H9 (cell line): ENCODE measurements at regions not wholly inside any gene's neighbourhood (a gene's known extent, or its start where the extent isn't known, plus 50 kb on each side); places are given as distances from the start of the nearest gene placed in this dataset.
A peak's percentile ranks its signal among the peaks of the same experiment; 100 is the strongest.

Experiments used
- DNase-seq: peaks from one replicate; pipeline ENCODE4 v3.0.0-alpha.2; 2017
- H2AFZ ChIP-seq: one replicate; pipeline ENCODE4 v1.6.1; 2013; ENCODE audit warnings: mild to moderate bottlenecking, low read length, control low read depth, moderate library complexity
- H2AK5ac ChIP-seq: 2 replicates; pipeline ENCODE4 v1.6.1; 2013; ENCODE audit warnings: low read length, control low read depth, mixed read lengths; ENCODE audit not compliant: insufficient read length
- H2BK120ac ChIP-seq: one replicate; pipeline ENCODE4 v1.6.1; 2013; ENCODE audit warnings: low read depth, mild to moderate bottlenecking, low read length, control low read depth, inconsistent platforms; ENCODE audit not compliant: poor library complexity, severe bottlenecking
- H2BK12ac ChIP-seq: 2 replicates; pipeline ENCODE4 v1.6.1; 2013; ENCODE audit warnings: low read length, control low read depth, mixed read lengths, low read depth; ENCODE audit not compliant: insufficient read length
- H2BK15ac ChIP-seq: 2 replicates; pipeline ENCODE4 v1.6.1; 2013; ENCODE audit warnings: low read depth, low read length, control low read depth
- H2BK20ac ChIP-seq: one replicate; pipeline ENCODE4 v1.6.1; 2013; ENCODE audit warnings: low read depth, mild to moderate bottlenecking, low read length, control low read depth, inconsistent platforms; ENCODE audit not compliant: poor library complexity, severe bottlenecking
- H2BK5ac ChIP-seq: 2 replicates; pipeline ENCODE4 v1.6.1; 2013; ENCODE audit warnings: low read length, control low read depth, mixed read lengths; ENCODE audit not compliant: insufficient read length
- H3K14ac ChIP-seq: 2 replicates; pipeline ENCODE4 v1.6.1; 2013; ENCODE audit warnings: low read length, control low read depth; ENCODE audit not compliant: insufficient read depth
- H3K18ac ChIP-seq: 2 replicates; pipeline ENCODE4 v1.6.1; 2013; ENCODE audit warnings: low read depth, mild to moderate bottlenecking, mixed read lengths, low read length, control low read depth; ENCODE audit not compliant: insufficient read length
- H3K23ac ChIP-seq: 2 replicates; pipeline ENCODE4 v1.6.1; 2013; ENCODE audit warnings: low read length, control low read depth, mixed read lengths, low read depth; ENCODE audit not compliant: insufficient read length
- H3K23me2 ChIP-seq: 2 replicates; pipeline ENCODE4 v1.6.1; 2013; ENCODE audit warnings: low read depth, mild to moderate bottlenecking, mixed read lengths, low read length, control low read depth; ENCODE audit not compliant: insufficient read length, poor library complexity, severe bottlenecking
- H3K27ac ChIP-seq: 2 replicates; pipeline ENCODE4 v1.5.1; 2013; ENCODE audit warnings: low read length, control low read depth, mixed read lengths, low read depth; ENCODE audit not compliant: insufficient read length
- H3K27me3 ChIP-seq: 2 replicates; pipeline ENCODE4 v1.6.1; 2013; ENCODE audit warnings: low read length, control low read depth, inconsistent platforms; ENCODE audit not compliant: insufficient read depth
- H3K4ac ChIP-seq: 2 replicates; pipeline ENCODE4 v1.6.1; 2013; ENCODE audit warnings: low read depth, mild to moderate bottlenecking, control low read depth, inconsistent platforms, low read length, moderate library complexity
- H3K4me1 ChIP-seq: 2 replicates; pipeline ENCODE4 v1.6.1; 2013; ENCODE audit warnings: low read length, control low read depth, inconsistent platforms; ENCODE audit not compliant: insufficient read depth
- H3K4me2 ChIP-seq: 2 replicates; pipeline ENCODE4 v1.6.1; 2013; ENCODE audit warnings: low read length, control low read depth, mixed read lengths; ENCODE audit not compliant: insufficient read length, insufficient read depth
- H3K56ac ChIP-seq: 2 replicates; pipeline ENCODE4 v1.6.1; 2013; ENCODE audit warnings: low read depth, mild to moderate bottlenecking, mixed read lengths, low read length, control low read depth; ENCODE audit not compliant: insufficient read length
- H3K79me1 ChIP-seq: 2 replicates; pipeline ENCODE4 v1.6.1; 2013; ENCODE audit warnings: low read depth, mild to moderate bottlenecking, moderate library complexity, low read length, control low read depth, inconsistent platforms; ENCODE audit not compliant: insufficient read depth, poor library complexity, severe bottlenecking
- H3K79me2 ChIP-seq: 2 replicates; pipeline ENCODE4 v1.6.1; 2013; ENCODE audit warnings: low read length, control low read depth, inconsistent platforms; ENCODE audit not compliant: insufficient read depth
- H3K9ac ChIP-seq: 2 replicates; pipeline ENCODE4 v1.6.1; 2013; ENCODE audit warnings: low read length, control low read depth, mixed read lengths; ENCODE audit not compliant: insufficient read length; ENCODE audit errors: extremely low read depth
- H3K9me3 ChIP-seq: one replicate; pipeline ENCODE4 v1.6.1; 2013; ENCODE audit warnings: low read depth, low read length, inconsistent platforms; ENCODE audit not compliant: control insufficient read depth
- H3T11ph ChIP-seq: one replicate; pipeline ENCODE4 v1.6.1; 2013; ENCODE audit warnings: mild to moderate bottlenecking, low read length, control low read depth, inconsistent platforms
- H4K20me1 ChIP-seq: one replicate; pipeline ENCODE4 v1.6.1; 2013; ENCODE audit not compliant: control insufficient read depth, insufficient read length, insufficient read depth
- H4K5ac ChIP-seq: 2 replicates; pipeline ENCODE4 v1.6.1; 2013; ENCODE audit warnings: low read depth, mild to moderate bottlenecking, mixed read lengths, low read length, control low read depth; ENCODE audit not compliant: insufficient read length
- H4K8ac ChIP-seq: replicated peaks from 2 replicates; pipeline ENCODE4 v1.6.1; 2013; ENCODE audit warnings: low read length, control low read depth, mixed read lengths, low read depth; ENCODE audit not compliant: insufficient read length
- H4K91ac ChIP-seq: 2 replicates; pipeline ENCODE4 v1.6.1; 2013; ENCODE audit warnings: low read depth, mild to moderate bottlenecking, moderate library complexity, mixed read lengths, low read length, control low read depth; ENCODE audit not compliant: insufficient read length
- H3K27ac Mint-ChIP-seq, 3 experiments: 2 replicates in 2 of 3; 3 replicates in 1 of 3; pipeline ENCODE4 v1.8.0; 2020 to 2021; ENCODE audit warnings: mixed read lengths in 3 of 3, mild to moderate bottlenecking in 1 of 3, moderate library complexity in 1 of 3
- H3K27me3 Mint-ChIP-seq: 2 replicates; pipeline ENCODE4 v1.8.0; 2021; ENCODE audit warnings: low read depth, mild to moderate bottlenecking, moderate library complexity, mixed read lengths
- H3K36me3 Mint-ChIP-seq, 3 experiments: 2 replicates in 2 of 3; 3 replicates in 1 of 3; pipeline ENCODE4 v1.8.0; 2020 to 2021; ENCODE audit warnings: low read depth in 3 of 3, mixed read lengths in 3 of 3; ENCODE audit not compliant: insufficient read depth in 1 of 3
- H3K4me1 Mint-ChIP-seq, 2 experiments: 2 replicates each; pipeline ENCODE4 v1.8.0; 2020; ENCODE audit warnings: mixed read lengths in 2 of 2
- H3K4me3 Mint-ChIP-seq, 2 experiments: 2 replicates in 1 of 2; 3 replicates in 1 of 2; pipeline ENCODE4 v1.8.0; 2020 to 2021; ENCODE audit warnings: mild to moderate bottlenecking in 2 of 2, mixed read lengths in 2 of 2, moderate library complexity in 1 of 2
- H3K9me3 Mint-ChIP-seq, 2 experiments: 2 replicates in 1 of 2; 3 replicates in 1 of 2; pipeline ENCODE4 v1.8.0; 2020; ENCODE audit warnings: mild to moderate bottlenecking in 2 of 2, mixed read lengths in 2 of 2, moderate library complexity in 1 of 2
- WGBS: extraction: QIAGEN DNeasy Blood & Tissue Kit; methylation state at CpG from one replicate; pipeline ENCODE4 v1.1.7; 2013; ENCODE audit warnings: missing lambda C conversion rate, low lambda C conversion rate, mixed read lengths; ENCODE audit not compliant: insufficient read length; ENCODE audit errors: extremely low coverage; 5-methylcytosine and 5-hydroxymethylcytosine counted together
- TF ChIP-seq, protein P1 (sequence below): fragments of 200-600 bp; sonication (generic); conservative IDR thresholded peaks from 3 replicates; pipeline ENCODE4 v1.8.0; 2021; ENCODE audit warnings: antibody characterized with exemption, mild to moderate bottlenecking

- peaks cover 8 to 26% (median 10%) of the 10 kb centered on the region in 3 experiments for H3K36me3 Mint-ChIP-seq
- TF ChIP-seq, protein P1, sequence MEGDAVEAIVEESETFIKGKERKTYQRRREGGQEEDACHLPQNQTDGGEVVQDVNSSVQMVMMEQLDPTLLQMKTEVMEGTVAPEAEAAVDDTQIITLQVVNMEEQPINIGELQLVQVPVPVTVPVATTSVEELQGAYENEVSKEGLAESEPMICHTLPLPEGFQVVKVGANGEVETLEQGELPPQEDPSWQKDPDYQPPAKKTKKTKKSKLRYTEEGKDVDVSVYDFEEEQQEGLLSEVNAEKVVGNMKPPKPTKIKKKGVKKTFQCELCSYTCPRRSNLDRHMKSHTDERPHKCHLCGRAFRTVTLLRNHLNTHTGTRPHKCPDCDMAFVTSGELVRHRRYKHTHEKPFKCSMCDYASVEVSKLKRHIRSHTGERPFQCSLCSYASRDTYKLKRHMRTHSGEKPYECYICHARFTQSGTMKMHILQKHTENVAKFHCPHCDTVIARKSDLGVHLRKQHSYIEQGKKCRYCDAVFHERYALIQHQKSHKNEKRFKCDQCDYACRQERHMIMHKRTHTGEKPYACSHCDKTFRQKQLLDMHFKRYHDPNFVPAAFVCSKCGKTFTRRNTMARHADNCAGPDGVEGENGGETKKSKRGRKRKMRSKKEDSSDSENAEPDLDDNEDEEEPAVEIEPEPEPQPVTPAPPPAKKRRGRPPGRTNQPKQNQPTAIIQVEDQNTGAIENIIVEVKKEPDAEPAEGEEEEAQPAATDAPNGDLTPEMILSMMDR, result no peak
- peak overlapping the region; percentile 42 for H3K27ac ChIP-seq
Observed at GRCh38 chr12:118617611-118618450, 241.5 kb downstream of the SUDS3 start.

More at GRCh38 chr12:118617611-118618450, 241.5 kb downstream of the SUDS3 start:
- H3K9ac ChIP-seq, result no peak overlapping the region
- no peak overlapping the region for H3K4me2 ChIP-seq
- no peaks in the 10 kb centered on the region for H3K27me3 ChIP-seq
- WGBS, result no CpG with 5 or more reads among the region's 5 CpGs
- H3K23ac ChIP-seq, result no peak overlapping the region
- no peaks in the 10 kb centered on the region for H3K23me2 ChIP-seq
- Mint-ChIP-seq H3K9me3 (peaks cover 20% of the 10 kb centered on the region in 2 experiments), H3K4me3 (peak overlapping the region; percentile 12 to 63; a peak in 2 of 5 replicates), H3K4me1 (peaks cover 36 to 43% of the 10 kb centered on the region in 2 experiments), H3K27ac (peak overlapping the region; percentile 70 to 96 (median 73)), H3K27me3 (no peaks in the 10 kb centered on the region)
- no peaks in the 10 kb centered on the region for H4K20me1 ChIP-seq
- H3K18ac ChIP-seq, result no peak overlapping the region
- DNase-seq, result no peak
- no peak overlapping the region for H4K91ac ChIP-seq
- no peak overlapping the region for H2BK5ac ChIP-seq
- H2AFZ ChIP-seq, result no peak overlapping the region
- H3K14ac ChIP-seq, result no peak overlapping the region
- H3K56ac ChIP-seq, result no peak overlapping the region
- no peaks in the 10 kb centered on the region for H3K79me1 ChIP-seq
- H2BK12ac ChIP-seq, result no peak overlapping the region
- H2BK20ac ChIP-seq, result no peak overlapping the region
- no peak overlapping the region for H2BK120ac ChIP-seq
- H2AK5ac ChIP-seq, result no peak overlapping the region
- H3T11ph ChIP-seq, result no peak overlapping the region
- H3K4ac ChIP-seq, result no peak overlapping the region
- no peak overlapping the region for H4K5ac ChIP-seq
- no peaks in the 10 kb centered on the region for H3K9me3 ChIP-seq
- H3K79me2 ChIP-seq, result no peaks in the 10 kb centered on the region
- H3K4me1 ChIP-seq, result no peaks in the 10 kb centered on the region; the same call in none of the 2 replicates
- no peak overlapping the region for H2BK15ac ChIP-seq
- H4K8ac ChIP-seq, result no peak overlapping the region
